WTC11 (cell line): ENCODE measurements at regions not wholly inside any gene's neighbourhood (a gene's known extent, or its start where the extent isn't known, plus 50 kb on each side); places are given as distances from the start of the nearest gene placed in this dataset.

Experiments
- ATAC-seq: fragments of 200-7000 bp; cut with Tn5 transposase; 2 replicates; pipeline ENCODE4 v1.10.0; 2021; ENCODE audit warnings: mild to moderate bottlenecking, moderate library complexity
- CTCF ChIA-PET: fragments of 300-600 bp; sonication (Branson Sonifier 250); formaldehyde crosslinking; loops from one replicate; lab custom pipeline; 2021; ENCODE audit warnings: antibody characterized with exemption; lab: Charles Lee
- POLR2A ChIA-PET: fragments of 350-600 bp; sonication (Branson Sonifier 250); formaldehyde crosslinking; loops from one replicate; lab custom pipeline; 2021; ENCODE audit warnings: antibody characterized with exemption; lab: Charles Lee
- DNase-seq: peaks from one replicate; pipeline ENCODE4 v3.0.0; 2021; ENCODE audit warnings: low spot score
- H3K27ac Mint-ChIP-seq: 2 replicates; pipeline ENCODE4 v1.8.0; 2021; ENCODE audit warnings: mixed read lengths
- H3K27me3 Mint-ChIP-seq: 2 replicates; pipeline ENCODE4 v1.8.0; 2021; ENCODE audit warnings: low read depth, mild to moderate bottlenecking, moderate library complexity, mixed read lengths
- H3K36me3 Mint-ChIP-seq: 2 replicates; pipeline ENCODE4 v1.8.0; 2021; ENCODE audit warnings: mixed read lengths
- H3K4me1 Mint-ChIP-seq: 2 replicates; pipeline ENCODE4 v1.8.0; 2022; ENCODE audit warnings: mixed read lengths
- H3K4me3 Mint-ChIP-seq: 2 replicates; pipeline ENCODE4 v1.8.0; 2021; ENCODE audit warnings: mild to moderate bottlenecking, moderate library complexity, mixed read lengths
- H3K9me3 Mint-ChIP-seq: 2 replicates; pipeline ENCODE4 v1.8.0; 2021; ENCODE audit warnings: mixed read lengths
- ATF2 ChIP-seq: sonication (generic); formaldehyde crosslinking; IDR thresholded peaks from 2 replicates; pipeline ENCODE4 v1.8.1; 2022; ENCODE audit warnings: low read depth, missing genetic modification reagents, borderline replicate concordance
- E2F1 ChIP-seq: sonication (generic); formaldehyde crosslinking; IDR thresholded peaks from 2 replicates; pipeline ENCODE4 v1.8.0; 2022; ENCODE audit warnings: mild to moderate bottlenecking, missing genetic modification reagents
- FOXK1 ChIP-seq: sonication (generic); formaldehyde crosslinking; IDR thresholded peaks from 2 replicates; pipeline ENCODE4 v1.8.0; 2022; ENCODE audit warnings: mild to moderate bottlenecking, moderate library complexity, missing genetic modification reagents
- FOXP4 ChIP-seq: sonication (generic); formaldehyde crosslinking; IDR thresholded peaks from 2 replicates; pipeline ENCODE4 v1.8.0; 2022; ENCODE audit warnings: mild to moderate bottlenecking, missing genetic modification reagents
- GRHL2 ChIP-seq: fragments of 250-450 bp; sonication (Bioruptor Pico); IDR thresholded peaks from 2 replicates; pipeline ENCODE4 v1.8.0; 2022; ENCODE audit warnings: mild to moderate bottlenecking, moderate library complexity; ENCODE audit not compliant: insufficient replicate concordance, severe bottlenecking
- GTF2I ChIP-seq: fragments of 250-450 bp; sonication (Bioruptor Pico); conservative IDR thresholded peaks from 2 replicates; pipeline ENCODE4 v1.4.0; 2021; ENCODE audit warnings: mild to moderate bottlenecking
- IRF1 ChIP-seq: sonication (generic); formaldehyde crosslinking; IDR thresholded peaks from 2 replicates; pipeline ENCODE4 v1.8.0; 2023; ENCODE audit warnings: missing genetic modification reagents
- JAZF1 ChIP-seq: fragments of 250-450 bp; sonication (Bioruptor Pico); IDR thresholded peaks from 2 replicates; pipeline ENCODE4 v1.9.0; 2021; ENCODE audit warnings: moderate library complexity, mild to moderate bottlenecking, inconsistent platforms
- MLX ChIP-seq: sonication (generic); formaldehyde crosslinking; IDR thresholded peaks from 2 replicates; pipeline ENCODE4 v1.8.1; 2023; ENCODE audit warnings: mild to moderate bottlenecking, missing genetic modification reagents, moderate library complexity
- NFATC4 ChIP-seq: fragments of 250-450 bp; sonication (Bioruptor Pico); IDR thresholded peaks from 2 replicates; pipeline ENCODE4 v1.9.0; 2021; ENCODE audit warnings: mild to moderate bottlenecking
- SMAD3 ChIP-seq: sonication (generic); formaldehyde crosslinking; IDR thresholded peaks from 2 replicates; pipeline ENCODE4 v1.8.0; 2022; ENCODE audit warnings: missing genetic modification reagents, mild to moderate bottlenecking, borderline replicate concordance
- SOX15 ChIP-seq: fragments of 250-450 bp; sonication (Bioruptor Pico); IDR thresholded peaks from 2 replicates; pipeline ENCODE4 v1.9.0; 2021; ENCODE audit warnings: mild to moderate bottlenecking
- SP1 ChIP-seq: sonication (generic); formaldehyde crosslinking; conservative IDR thresholded peaks from 2 replicates; pipeline ENCODE4 v1.8.1; 2022; ENCODE audit warnings: missing genetic modification reagents
- TCF7 ChIP-seq: sonication (generic); formaldehyde crosslinking; IDR thresholded peaks from 2 replicates; pipeline ENCODE4 v1.8.0; 2022; ENCODE audit warnings: mild to moderate bottlenecking, low read depth, missing genetic modification reagents, moderate library complexity
- TP53 ChIP-seq: sonication (generic); formaldehyde crosslinking; IDR thresholded peaks from 2 replicates; pipeline ENCODE4 v1.8.1; 2023; ENCODE audit warnings: mild to moderate bottlenecking, missing genetic modification reagents
- ZBTB43 ChIP-seq: sonication (generic); formaldehyde crosslinking; IDR thresholded peaks from 2 replicates; pipeline ENCODE4 v1.8.1; 2023; ENCODE audit warnings: mild to moderate bottlenecking, missing genetic modification reagents
- ZNF219 ChIP-seq: sonication (generic); formaldehyde crosslinking; IDR thresholded peaks from 2 replicates; pipeline ENCODE4 v1.8.0; 2023; ENCODE audit warnings: missing genetic modification reagents, mild to moderate bottlenecking, borderline replicate concordance
- ZNF263 ChIP-seq: sonication (generic); formaldehyde crosslinking; IDR thresholded peaks from 2 replicates; pipeline ENCODE4 v1.8.1; 2022; ENCODE audit warnings: low read depth, mild to moderate bottlenecking, moderate library complexity, missing genetic modification reagents
- ZNF281 ChIP-seq: sonication (generic); formaldehyde crosslinking; IDR thresholded peaks from 2 replicates; pipeline ENCODE4 v1.8.0; 2023; ENCODE audit warnings: mild to moderate bottlenecking, missing genetic modification reagents
- ZNF425 ChIP-seq: fragments of 250-450 bp; sonication (Bioruptor Pico); conservative IDR thresholded peaks from 2 replicates; pipeline ENCODE4 v1.9.0; 2021; ENCODE audit warnings: mild to moderate bottlenecking
- ZSCAN18 ChIP-seq: fragments of 250-450 bp; sonication (Bioruptor Pico); IDR thresholded peaks from 2 replicates; pipeline ENCODE4 v2.1.2; 2022; ENCODE audit warnings: mild to moderate bottlenecking, moderate library complexity

GRCh38 chr1:59169703-59170102 lies 127.2 kb upstream of the FGGY start:
- CTCF ChIA-PET, result no interaction called here
- H3K4me3 Mint-ChIP-seq, result no peak overlapping the region
- no peak overlapping the region for H3K27ac Mint-ChIP-seq
- no peaks in the 10 kb centered on the region for H3K27me3 Mint-ChIP-seq
- no peak for ATAC-seq
- POLR2A ChIA-PET, result no interaction called here
- no peaks in the 10 kb centered on the region for H3K36me3 Mint-ChIP-seq
- TF ChIP-seq ZNF281 (CRISPR knock-in tag), result no peak
- no peak for TF ChIP-seq SOX15 (CRISPR knock-in tag)
- no peak for TF ChIP-seq TP53 (CRISPR knock-in tag)
- no peak for TF ChIP-seq GTF2I
- no peak for TF ChIP-seq ZNF425
- no peak for TF ChIP-seq MLX (CRISPR knock-in tag)
- TF ChIP-seq E2F1 (CRISPR knock-in tag), result no peak
- no peak for TF ChIP-seq ZNF219
- TF ChIP-seq SMAD3 (CRISPR knock-in tag), result no peak
- H3K9me3 Mint-ChIP-seq, result peaks cover 31% of the 10 kb centered on the region
- no peak for DNase-seq
- H3K4me1 Mint-ChIP-seq, result no peaks in the 10 kb centered on the region

GRCh38 chr1:59170659-59171058 lies 126.2 kb upstream of the FGGY start:
- no peak for DNase-seq
- Mint-ChIP-seq H3K36me3 (no peaks in the 10 kb centered on the region), H3K4me3 (no peak overlapping the region), H3K4me1 (no peaks in the 10 kb centered on the region), H3K27me3 (no peaks in the 10 kb centered on the region), H3K9me3 (peaks cover 33% of the 10 kb centered on the region), H3K27ac (no peak overlapping the region)
- POLR2A ChIA-PET, result no interaction called here
- ATAC-seq, result no peak
- CTCF ChIA-PET, result no interaction called here
- TF ChIP-seq E2F1 (CRISPR knock-in tag) (no peak), JAZF1 (CRISPR knock-in tag) (no peak), TCF7 (CRISPR knock-in tag) (no peak), ATF2 (CRISPR knock-in tag) (no peak), IRF1 (CRISPR knock-in tag) (no peak), ZBTB43 (CRISPR knock-in tag) (no peak), NFATC4 (CRISPR knock-in tag) (no peak), ZNF263 (CRISPR knock-in tag) (no peak), ZSCAN18 (no peak), SP1 (no peak), GRHL2 (no peak), FOXP4 (CRISPR knock-in tag) (no peak), FOXK1 (CRISPR knock-in tag) (no peak)
